ENCODE measurements at regions not wholly inside any gene's neighbourhood (a gene's known extent, or its start where the extent isn't known, plus 50 kb on each side); places are given as distances from the start of the nearest gene placed in this dataset.

GRCh38 chr7:46449743-46450142 is 528.7 kb upstream of the IGFBP3 start:
- Mint-ChIP-seq H3K36me3 (ENCODE audit: low read depth) (no peaks in the 10 kb centered on the region), H3K9me3 (peaks cover 14% of the 10 kb centered on the region), H3K4me3 (no peak overlapping the region), H3K27me3 (ENCODE audit: low read depth) (no peaks in the 10 kb centered on the region), H3K27ac (no peak overlapping the region), H3K4me1 (peaks cover 10% of the 10 kb centered on the region)
- TF ChIP-seq CTCF (IDR thresholded peaks at IDR 0.05; ENCODE audit: unreplicated experiment in 3 of 3) = no peak

- H3K27ac Mint-ChIP-seq = no peak overlapping the region
- H3K36me3 Mint-ChIP-seq (ENCODE audit: low read depth) = no peaks in the 10 kb centered on the region
- H3K4me3 Mint-ChIP-seq = no peak overlapping the region
- peaks cover 10% of the 10 kb centered on the region for H3K4me1 Mint-ChIP-seq
- H3K27me3 Mint-ChIP-seq (ENCODE audit: low read depth) = no peaks in the 10 kb centered on the region
- H3K9me3 Mint-ChIP-seq = peaks cover 10% of the 10 kb centered on the region
- no peak for TF ChIP-seq CTCF (IDR thresholded peaks at IDR 0.05; ENCODE audit: unreplicated experiment in 3 of 3)
Measured at GRCh38 chr7:46448478-46448877, 527.4 kb upstream of the IGFBP3 start.

- H3K4me1 Mint-ChIP-seq = peaks cover 7% of the 10 kb centered on the region
- TF ChIP-seq CTCF (IDR thresholded peaks at IDR 0.05; ENCODE audit: unreplicated experiment in 3 of 3) = no peak
- H3K27ac Mint-ChIP-seq = peak overlapping the region in 1 of 3 experiments; percentile 2
Measured at GRCh38 chr7:46446151-46446550, 525.1 kb upstream of the IGFBP3 start.

GRCh38 chr7:46444256-46444655 is 523.2 kb upstream of the IGFBP3 start:
- Mint-ChIP-seq H3K4me1 (peaks cover 4% of the 10 kb centered on the region), H3K27me3 (ENCODE audit: low read depth) (no peaks in the 10 kb centered on the region), H3K27ac (no peak overlapping the region), H3K4me3 (no peak overlapping the region), H3K36me3 (ENCODE audit: low read depth) (no peaks in the 10 kb centered on the region), H3K9me3 (peaks cover 4% of the 10 kb centered on the region)
- TF ChIP-seq CTCF (IDR thresholded peaks at IDR 0.05; ENCODE audit: unreplicated experiment in 3 of 3) = no peak

More at GRCh38 chr7:46446151-46446550, 525.1 kb upstream of the IGFBP3 start:
- no peaks in the 10 kb centered on the region for H3K36me3 Mint-ChIP-seq (ENCODE audit: low read depth)
- no peak overlapping the region for H3K4me3 Mint-ChIP-seq
- peaks cover 3% of the 10 kb centered on the region for H3K9me3 Mint-ChIP-seq
- H3K27me3 Mint-ChIP-seq (ENCODE audit: low read depth) = no peaks in the 10 kb centered on the region

- peaks cover 17% of the 10 kb centered on the region for H3K9me3 Mint-ChIP-seq
- no peak for TF ChIP-seq CTCF (IDR thresholded peaks at IDR 0.05; ENCODE audit: unreplicated experiment in 3 of 3)
Measured at GRCh38 chr7:46440186-46440585, 519.1 kb upstream of the IGFBP3 start.

GRCh38 chr7:46432708-46433107 is 511.6 kb upstream of the IGFBP3 start:
- Mint-ChIP-seq H3K9me3 (peaks cover 28% of the 10 kb centered on the region), H3K4me3 (no peak overlapping the region), H3K27ac (no peak overlapping the region), H3K27me3 (ENCODE audit: low read depth) (peaks cover 8% of the 10 kb centered on the region), H3K36me3 (ENCODE audit: low read depth) (peaks cover 6% of the 10 kb centered on the region), H3K4me1 (peaks cover 6% of the 10 kb centered on the region)
- TF ChIP-seq CTCF (IDR thresholded peaks at IDR 0.05; ENCODE audit: unreplicated experiment in 3 of 3) = no peak

More at GRCh38 chr7:46440186-46440585, 519.1 kb upstream of the IGFBP3 start:
- no peak overlapping the region for H3K27ac Mint-ChIP-seq
- no peaks in the 10 kb centered on the region for H3K36me3 Mint-ChIP-seq (ENCODE audit: low read depth)
- no peaks in the 10 kb centered on the region for H3K4me1 Mint-ChIP-seq
- H3K27me3 Mint-ChIP-seq (ENCODE audit: low read depth) = no peaks in the 10 kb centered on the region
- H3K4me3 Mint-ChIP-seq = no peak overlapping the region

Measured in nephron (organoid).